ENCODE measurements at regions not wholly inside any gene's neighbourhood (a gene's known extent, or its start where the extent isn't known, plus 50 kb on each side); places are given as distances from the start of the nearest gene placed in this dataset.

DNA sequence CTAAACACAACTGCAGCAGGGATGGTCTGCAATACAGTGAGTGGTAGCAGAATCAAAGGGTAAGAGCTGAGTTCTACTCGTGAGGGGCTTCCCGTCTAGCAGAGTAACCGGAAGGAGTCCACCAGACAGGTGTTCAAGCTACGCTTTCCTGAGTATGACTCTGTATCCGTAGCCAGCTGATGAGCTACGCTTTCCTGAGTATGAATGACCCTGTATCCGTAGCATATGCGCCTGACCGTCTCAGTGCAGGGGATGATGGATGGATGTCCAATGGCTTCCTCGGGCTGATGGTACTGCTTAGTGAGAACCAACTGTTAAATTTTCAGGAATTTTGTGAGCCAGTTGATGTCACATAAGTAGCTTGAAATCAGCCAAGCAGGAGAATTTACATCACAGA is 244.1 kb upstream of the MYT1L start:
- ATAC-seq, result no peak

DNA sequence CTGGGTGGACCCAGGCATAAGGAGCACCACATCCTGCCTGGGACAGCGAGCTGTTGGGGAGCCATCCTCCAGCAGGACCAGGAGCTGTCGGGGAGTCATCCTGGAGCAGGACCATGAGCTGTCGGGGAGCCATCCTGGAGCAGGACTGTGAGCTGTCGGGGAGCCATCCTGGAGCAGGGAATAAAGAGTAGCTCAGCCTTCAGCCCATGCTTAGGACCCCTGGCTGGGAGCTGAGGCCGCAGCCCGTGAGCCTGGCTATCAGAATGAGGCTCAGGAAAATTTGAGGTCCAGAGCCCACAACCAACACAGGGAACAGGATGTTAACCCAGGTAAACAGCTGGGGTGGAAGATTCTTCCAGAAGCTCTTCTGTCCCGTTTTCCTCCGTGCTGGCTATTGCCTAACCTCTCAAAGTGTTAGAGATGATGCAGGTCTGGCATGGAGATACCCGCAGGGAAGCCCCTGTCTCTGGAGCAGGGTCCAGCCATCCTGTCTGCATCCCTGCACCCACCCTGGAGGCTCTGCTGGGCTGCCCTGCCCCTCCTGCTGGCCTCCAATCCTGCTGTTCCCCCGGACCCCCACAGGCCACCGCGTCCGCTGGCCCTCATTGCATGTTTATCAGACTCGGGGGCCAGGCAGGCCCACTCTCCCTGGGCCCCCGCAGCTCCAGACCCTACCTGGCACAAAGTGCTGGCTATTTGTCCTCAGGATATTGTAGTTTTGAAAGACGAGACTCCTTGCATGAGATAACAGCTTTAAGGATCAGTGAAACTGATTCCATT is 243.5 kb upstream of the MYT1L start:
- no peak for ATAC-seq

DNA sequence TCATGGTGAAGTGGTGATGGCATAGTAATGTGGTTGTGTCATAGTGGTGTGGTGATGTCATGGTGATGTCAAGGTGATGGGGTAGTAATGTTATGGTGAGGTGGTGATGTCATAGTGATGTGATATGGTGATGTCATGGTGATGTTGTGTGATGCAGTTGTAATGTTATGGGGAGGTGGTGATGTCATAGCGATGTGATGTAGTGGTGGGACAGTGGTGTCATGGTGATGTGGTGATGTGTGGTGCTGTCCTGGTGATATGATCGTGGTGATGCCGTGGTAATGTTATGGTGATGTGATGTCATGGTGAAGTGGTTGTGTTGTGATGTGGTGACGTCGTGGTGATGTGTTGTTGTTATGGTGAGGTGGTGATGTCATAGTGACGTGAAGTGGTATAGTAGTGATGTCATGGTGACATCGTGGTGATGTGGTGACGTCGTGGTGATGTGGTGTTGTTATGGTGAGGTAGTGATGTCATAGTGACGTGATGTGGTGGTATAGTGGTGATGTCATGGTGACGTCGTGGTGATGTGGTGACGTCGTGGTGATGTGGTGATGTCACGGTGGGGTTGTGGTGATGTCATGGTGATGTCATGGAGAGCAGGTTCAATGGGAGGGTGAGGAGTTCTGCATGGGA is 242.7 kb upstream of the MYT1L start:
- no peak for ATAC-seq

DNA sequence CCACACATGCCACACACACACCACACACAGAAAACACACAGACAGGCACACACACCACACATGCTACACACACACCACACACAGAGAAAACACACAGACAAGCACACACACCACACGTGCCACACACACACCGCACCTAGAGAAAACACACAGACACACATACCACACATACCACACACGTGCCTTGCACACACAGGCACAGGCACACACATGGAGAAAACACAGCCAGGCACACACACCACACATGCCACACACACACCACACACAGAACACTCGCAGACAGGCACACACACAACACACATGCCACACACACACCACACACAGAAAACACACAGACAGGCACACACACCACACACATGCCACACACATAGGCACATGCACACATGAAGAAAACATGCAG is 242.1 kb upstream of the MYT1L start:
- ATAC-seq, result no peak

DNA sequence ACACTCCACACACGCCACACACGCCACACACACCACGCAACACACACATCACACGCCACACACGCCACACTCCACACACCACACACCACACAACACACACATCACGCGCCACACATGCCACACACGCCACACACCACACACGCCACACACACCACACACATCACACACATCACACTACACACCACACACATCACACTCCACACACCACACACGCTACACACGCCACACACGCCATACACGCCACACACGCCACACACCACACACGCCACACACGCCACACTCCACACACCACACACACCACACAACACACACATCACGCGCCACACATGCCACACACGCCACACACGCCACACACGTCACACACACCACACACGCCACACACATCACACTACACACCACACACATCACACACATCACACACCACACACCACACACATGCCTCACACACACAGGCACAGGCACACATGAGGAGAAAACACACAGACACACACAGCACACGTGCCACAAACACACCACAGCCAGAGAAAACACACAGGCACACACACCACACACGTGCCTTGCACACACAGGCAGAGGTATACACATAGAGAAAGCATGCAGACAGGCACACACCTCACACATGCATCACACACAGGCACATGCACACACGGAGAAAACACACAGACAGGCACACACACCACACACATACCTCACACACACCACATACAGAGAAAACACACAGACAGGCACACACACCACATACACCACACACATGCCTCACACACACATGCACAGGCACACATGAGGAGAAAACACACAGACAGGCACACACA is 241.5 kb upstream of the MYT1L start:
- no peak for ATAC-seq

DNA sequence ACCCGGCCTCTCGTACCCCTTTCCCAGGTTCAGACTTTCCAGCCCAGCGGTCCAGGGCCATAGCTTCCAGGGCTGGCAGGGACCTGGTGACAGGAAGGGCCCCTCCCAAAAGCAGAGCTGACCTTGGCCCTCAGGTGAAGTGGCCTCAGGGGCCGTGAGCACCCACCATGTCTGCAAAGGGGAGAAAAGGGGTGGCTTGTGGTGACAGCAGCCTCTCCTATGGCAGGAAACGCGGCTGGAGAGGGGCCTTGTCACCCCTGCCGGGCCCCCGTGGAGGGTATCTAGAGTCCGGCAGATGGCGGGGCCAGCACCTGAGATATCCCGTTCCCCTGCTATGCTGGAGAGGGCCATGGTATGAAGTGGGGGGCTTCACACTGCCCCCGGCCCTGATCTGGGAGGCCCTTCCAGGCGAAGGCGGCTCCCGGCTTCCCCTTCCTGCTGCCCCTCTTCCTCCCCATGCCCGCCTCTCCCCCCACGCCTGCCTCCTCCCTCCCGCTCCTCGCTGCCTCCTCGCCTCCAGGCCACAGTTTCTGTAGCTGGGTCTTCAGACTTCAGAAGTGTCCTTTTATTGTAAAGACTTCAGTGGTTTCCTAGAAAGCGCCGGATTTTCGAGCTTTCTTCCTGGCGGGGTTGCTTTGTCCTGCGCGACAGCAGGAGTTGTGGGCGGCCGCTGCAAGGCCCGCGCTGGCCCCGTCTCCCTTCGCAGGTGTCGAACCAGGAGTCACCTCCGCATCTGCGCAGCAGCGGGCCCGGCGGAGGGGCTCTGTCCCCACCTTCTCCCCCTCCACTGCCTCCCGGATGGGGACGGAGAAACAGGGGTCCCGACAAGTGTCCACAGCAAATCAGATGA is 240.5 kb upstream of the MYT1L start:
- no peak for ATAC-seq

DNA sequence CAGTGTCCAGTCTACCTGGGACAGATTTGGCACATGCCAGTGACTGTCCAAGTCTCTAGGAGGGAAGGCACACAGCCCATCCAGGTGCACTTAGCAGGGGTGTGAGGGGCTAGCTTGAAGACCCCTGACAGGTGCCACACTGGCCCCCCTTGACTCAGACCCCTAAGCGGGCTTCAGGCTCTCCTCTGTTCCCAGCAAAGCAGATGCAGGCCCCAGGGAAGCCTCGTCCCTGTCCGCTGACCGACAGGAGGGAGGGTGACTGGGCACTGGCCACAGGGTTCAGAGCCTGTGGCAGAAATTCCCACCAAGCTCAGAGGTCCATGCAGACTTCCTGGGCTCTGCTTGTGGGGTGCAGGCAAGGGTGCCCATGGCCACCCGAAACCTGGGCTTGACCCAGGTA is 239.8 kb upstream of the MYT1L start:
- no peak for ATAC-seq

DNA sequence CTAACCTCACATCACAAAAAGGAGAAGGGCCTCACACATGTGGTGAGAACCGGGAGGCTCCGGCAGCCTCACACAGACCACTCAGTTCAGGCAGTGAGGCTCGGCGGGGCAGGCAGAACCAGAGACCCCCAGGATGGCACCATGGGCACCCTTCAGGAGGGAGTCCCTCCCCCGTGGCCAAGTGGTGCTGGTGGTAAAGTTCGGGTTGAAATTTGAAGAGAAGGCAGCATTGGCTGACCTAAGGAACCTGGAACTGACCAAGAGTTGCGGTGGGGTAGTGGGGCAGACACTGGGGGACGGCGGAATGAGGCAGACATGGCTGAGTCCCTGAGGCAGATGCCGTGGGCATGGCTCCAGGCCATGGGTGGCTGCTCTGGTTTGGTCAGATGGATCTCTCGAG is 239.3 kb upstream of the MYT1L start:
- ATAC-seq, result no peak

DNA sequence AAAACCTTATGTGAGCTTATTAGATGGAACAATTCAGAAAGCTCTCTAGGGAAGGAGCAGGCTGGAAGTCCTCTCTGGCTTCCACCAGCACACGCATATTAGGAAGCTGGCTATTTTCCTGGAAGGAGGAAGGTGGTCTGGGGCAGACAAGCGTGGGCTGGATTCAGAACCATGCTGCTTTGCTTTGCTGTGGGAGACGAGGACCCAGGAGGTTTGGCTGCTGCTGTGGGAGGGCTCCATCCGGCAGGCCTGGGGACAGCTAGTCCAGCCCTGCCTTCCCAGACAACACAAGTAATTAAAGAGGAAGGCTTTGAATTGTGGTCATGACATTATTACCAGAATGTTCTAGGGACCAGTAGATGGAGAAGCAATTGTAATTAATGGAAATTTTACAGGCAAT is 238.8 kb upstream of the MYT1L start:
- ATAC-seq, result no peak

DNA sequence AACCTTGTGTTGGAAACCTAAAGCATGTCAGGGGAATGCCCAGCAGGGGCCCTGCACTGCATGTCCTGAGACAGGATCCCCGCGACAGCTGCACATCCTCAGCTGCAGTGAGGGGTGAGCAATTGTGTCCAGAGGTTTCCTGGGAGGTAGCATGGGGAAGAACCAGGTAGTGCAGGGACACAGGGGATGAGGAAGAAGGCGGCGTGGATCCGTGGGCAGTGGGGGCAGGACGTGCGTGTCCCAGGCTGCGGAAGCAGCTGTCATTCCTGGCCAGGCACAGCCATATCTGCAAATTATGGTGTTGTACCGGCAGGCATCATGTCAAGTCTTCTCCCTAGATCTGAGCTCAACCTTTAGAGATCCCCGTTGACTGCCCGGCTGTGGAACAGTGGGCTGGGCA is 238.2 kb upstream of the MYT1L start:
- ATAC-seq, result no peak

DNA sequence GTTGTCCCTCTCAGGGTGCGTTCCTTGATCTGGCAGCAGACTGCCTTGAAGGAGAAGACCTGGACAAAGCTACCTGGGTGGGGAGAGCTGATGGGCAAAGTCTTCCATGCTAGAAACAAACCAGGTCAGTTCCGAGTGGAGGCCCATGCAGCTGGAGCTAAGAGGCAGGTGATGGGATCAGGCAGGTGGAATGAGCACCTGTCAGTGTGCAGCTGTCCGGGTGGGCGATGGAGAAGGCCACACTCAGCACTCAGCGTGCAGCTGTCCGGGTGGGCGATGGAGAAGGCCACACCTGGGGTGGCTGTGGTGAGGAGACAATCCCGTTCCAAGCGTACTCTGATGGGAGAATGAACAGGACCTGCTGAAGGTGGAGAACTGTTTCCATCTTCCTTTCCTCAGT is 237.3 kb upstream of the MYT1L start:
- ATAC-seq, result no peak

DNA sequence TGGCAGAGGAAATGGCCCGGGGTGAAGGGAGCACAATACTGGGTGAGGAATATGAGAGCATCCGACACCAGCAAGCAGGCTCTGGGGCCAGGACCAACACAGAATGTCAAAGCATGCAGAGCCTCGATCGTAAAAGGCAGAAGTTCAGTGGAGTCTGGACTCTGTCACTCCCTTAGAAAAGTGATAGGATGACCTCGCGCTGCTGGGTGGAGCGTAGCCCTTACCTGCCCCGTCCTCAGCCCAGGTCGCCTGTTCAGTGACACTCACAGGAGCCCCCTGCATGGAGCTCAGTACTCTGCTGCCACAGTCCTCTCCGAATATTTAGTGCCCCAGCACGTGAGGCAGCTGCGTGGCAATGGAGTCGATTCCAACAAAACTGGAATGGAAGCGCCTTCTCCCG is 236.7 kb upstream of the MYT1L start:
- ATAC-seq, result no peak

DNA sequence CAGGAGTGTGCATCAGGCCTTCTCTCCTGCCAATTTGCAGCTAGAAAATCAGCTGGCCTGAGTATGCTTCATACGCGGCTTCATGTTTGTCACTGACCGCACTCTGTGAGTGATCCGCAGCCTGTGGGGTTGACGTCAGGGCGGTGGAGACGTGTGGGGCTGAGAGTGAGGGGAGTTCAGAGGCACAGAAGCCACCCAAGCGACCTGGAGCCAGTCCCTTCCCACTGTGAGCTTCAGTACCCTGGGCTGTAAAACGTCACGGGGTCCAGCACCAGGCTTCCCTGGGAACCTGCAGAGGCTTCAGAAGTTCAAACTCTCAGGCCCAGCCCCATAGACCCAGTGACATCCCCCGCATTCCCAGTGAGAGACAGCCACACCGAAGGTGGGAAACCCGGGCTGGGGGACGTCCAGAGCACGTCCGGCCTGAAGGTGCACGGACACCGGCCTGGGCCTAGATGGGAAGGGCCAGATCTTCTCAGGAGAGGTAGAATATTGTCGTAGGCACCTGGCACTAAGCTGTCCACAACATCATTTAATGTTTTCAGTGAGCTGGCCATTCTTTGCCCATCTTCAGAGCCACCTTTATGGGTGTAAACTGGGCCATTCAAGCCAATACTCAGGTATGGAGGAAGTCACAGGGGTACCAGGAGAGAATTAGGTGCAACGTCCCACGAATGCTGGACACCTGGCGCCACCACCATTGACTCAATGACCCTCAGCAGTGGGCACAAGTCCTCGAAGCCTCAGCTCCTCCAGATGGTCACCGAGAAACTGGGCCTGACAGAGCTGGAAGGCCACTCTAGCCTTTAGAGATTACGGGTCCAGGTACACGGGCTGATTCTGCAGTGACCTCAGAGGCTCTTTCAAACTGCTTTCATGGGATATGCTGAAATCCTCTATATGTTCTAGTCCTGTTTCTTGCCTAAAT is 235.6 kb upstream of the MYT1L start:
- no peak for ATAC-seq

DNA sequence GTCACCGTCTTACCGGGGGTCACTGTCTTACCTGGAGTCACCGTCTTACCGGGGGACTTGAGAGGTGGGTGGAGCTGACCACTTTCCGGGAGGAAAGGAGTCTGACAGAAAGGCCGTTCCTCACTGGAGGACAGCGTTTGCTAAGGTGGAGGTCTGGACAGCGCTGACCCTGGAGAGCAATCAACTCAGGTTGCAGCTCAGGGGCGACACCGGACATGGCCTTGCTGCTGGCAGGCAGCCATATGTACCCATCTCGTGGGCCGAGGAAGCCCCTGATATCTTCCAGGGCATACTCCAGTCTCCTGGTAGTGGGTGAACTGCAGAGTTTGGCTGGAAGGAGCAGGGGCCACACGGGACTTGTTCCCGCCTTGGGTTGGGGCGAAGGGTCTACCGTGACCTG is 234.6 kb upstream of the MYT1L start:
- ATAC-seq, result no peak

DNA sequence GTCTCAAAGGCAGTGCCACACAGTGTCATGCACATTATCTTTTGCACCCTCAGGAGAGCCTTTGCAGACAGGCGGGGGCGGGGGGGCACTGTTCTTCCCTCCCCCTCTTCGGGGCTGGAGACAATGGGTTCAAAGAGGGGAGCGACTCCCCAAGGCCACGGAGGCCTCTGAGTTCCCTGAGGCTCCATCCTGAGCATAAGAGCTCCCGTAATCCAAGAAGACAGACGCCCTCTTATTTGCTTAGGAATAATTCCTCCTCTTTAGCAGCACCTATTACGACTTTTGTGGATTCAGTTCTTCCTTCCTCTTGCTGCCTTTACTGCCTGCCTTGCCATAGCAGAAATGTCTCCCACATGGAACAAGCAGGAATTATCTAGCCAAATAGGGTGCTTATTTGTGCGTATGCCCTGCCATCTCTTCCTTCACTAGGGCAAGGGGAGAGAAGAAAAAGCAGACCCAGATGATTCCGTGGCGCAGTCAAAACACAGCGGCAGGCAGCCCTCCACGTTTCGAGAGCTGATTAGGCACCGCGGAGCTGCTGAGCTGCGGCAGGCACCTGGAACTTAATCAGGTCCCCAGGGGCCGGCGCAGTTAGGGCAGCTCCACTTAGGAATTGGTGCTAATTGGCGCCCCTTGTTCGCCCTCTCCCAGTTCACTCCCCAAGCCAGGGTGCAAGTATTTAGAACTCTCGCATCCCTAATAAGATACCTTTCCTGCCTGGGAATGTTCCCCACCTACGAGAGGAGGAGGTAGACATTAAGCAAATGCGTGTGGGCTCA is 233.4 kb upstream of the MYT1L start:
- ATAC-seq, result no peak

DNA sequence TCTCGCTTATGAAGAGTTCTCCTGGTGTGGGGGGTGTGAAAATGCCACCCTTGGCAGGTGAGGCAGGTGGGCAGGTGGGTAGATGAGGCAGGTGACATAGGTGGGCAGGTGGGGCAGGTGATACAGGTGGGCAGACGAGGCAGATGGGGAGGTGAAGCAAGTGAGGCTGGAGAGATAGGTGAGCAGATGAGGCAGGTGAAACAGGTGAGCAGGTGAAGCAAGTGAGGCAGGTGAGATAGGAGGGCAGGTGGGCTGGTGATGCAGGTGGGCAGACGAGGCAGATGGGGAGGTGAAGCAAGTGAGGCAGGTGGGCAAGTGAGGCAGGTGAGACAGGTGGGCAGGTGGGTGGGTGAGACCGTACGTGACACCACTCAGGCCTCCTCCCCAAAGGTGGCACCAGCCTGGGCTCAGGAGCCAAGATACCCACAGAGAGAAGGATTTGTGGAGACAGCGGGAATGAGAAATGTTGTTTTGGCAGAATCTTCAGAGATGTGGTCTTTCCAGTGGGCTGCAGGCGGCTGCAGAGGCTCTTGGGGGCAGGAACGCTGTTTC is 232.3 kb upstream of the MYT1L start:
- ATAC-seq, result no peak

DNA sequence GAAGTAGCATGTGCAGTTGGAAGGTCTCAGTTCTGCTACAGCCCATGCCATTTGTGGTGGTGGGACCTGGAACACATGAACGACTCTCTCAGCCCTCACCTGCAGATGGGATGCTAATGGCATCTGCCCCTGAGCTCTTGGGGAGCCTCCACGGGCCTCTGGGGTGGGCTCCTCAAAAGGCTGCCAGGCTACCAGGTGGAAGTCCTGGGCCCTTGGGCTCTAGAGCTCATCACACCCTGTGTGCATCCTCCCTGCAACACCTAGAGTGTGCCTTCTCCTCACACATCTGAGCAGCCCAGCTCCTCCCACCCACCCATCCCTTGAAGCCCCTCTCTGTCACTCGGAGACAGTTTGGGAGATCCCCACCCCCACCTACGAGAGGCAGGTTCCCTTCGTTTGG is 231.8 kb upstream of the MYT1L start:
- ATAC-seq, result no peak

DNA sequence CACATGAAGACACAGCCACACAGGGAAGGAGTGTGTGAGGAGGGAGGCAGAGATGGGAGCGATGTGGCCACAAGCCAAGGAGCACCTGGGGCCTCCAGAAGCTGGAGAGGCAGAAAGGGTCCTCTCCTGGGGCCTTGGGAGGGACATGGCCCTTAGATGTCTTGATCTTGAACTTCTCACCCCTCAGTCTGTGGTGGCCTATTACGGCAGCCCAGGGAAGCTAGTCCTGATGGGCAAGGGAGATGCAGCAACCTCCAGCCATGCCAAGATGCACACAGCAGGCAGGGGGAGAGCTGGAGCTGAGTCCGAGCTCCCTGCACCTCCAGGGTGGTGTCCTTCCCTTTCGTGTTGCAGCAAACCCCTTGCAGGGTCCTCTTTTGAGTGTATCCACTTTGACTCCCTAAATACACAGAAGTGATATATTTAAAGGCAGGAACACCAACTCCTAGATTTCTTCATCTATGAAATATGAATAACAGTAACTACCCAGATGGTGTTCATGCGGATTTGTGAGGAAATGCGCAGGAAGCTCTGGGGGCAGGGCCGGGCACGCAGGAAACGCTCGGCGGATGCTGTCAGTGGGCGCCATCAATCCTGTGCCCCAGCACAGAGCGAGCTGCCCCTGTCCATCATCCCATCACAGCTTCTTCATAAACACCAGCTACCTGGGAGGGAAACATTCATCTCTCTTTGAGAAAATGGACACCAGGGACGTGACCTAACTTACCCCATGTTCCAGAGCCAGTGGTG is 230.4 kb upstream of the MYT1L start:
- ATAC-seq, result no peak

DNA sequence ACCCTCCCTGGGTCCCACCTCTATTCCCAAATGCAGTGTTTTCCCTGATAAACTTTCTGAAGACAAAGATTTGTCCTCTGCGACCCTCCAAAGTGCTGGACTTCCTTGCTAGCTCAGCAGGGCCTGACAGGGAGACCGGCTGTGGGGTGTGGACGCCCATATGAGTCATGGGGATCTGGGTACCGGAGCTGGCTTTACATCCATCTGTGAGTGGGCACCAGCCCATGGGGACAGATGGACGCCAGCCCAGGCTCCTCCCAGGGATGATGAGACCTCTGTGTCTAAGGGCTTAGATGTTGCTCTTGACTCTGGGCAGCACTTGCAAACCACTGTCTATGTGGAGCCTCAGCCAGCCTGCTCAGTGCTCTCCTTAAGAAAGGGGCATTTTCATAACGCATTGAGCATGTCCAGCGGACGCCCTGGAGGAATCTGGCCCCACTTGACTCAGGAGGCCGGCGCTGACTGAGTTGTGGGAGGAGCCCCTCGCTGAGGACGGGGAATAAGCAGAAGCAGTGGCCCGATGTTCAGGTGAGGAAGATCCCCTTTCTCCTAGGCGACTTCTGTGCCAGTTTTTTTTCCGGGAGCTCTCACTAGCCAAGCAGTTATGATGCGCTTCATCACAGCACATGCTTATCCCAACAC is 229.4 kb upstream of the MYT1L start:
- ATAC-seq, result no peak
